HFF-Myc (cell line): ENCODE measurements at regions not wholly inside any gene's neighbourhood (a gene's known extent, or its start where the extent isn't known, plus 50 kb on each side); places are given as distances from the start of the nearest gene placed in this dataset.
A peak's percentile ranks its signal among the peaks of the same experiment; 100 is the strongest.

Source experiments
- DNase-seq: peaks from one replicate; pipeline ENCODE4 v3.0.0-alpha.2; 2011; ENCODE audit warnings: low read depth; ENCODE audit errors: extremely low read depth
- H3K4me3 ChIP-seq: replicated peaks from 2 replicates; pipeline ENCODE4 v1.5.1; 2011; ENCODE audit warnings: low read depth, mild to moderate bottlenecking, control low read depth, low read length
- CTCF ChIP-seq: IDR thresholded peaks from 2 replicates; pipeline ENCODE4 v1.5.1; 2012; ENCODE audit warnings: mild to moderate bottlenecking, low read depth, low read length, control low read depth; ENCODE audit errors: missing control alignments

GRCh38 chr17:5706577-5707210 is 122.4 kb upstream of the NLRP1 start:
- TF ChIP-seq CTCF: peak; percentile 87
- peak; percentile 29 for DNase-seq
- H3K4me3 ChIP-seq: no peak overlapping the region

- H3K4me3 ChIP-seq: no peak overlapping the region
- no peak for DNase-seq
- TF ChIP-seq CTCF: no peak
Measured at GRCh38 chr17:5707482-5707881, 123.2 kb upstream of the NLRP1 start.

GRCh38 chr17:5708344-5708743 is 124.0 kb upstream of the NLRP1 start:
- TF ChIP-seq CTCF: no peak
- H3K4me3 ChIP-seq: no peak overlapping the region

GRCh38 chr17:5711344-5711743 is 127.0 kb upstream of the NLRP1 start:
- no peak for DNase-seq
- TF ChIP-seq CTCF: no peak
- H3K4me3 ChIP-seq: no peak overlapping the region

More at GRCh38 chr17:5708344-5708743, 124.0 kb upstream of the NLRP1 start:
- DNase-seq: no peak

- DNase-seq: no peak
- H3K4me3 ChIP-seq: no peak overlapping the region
- no peak for TF ChIP-seq CTCF
Measured at GRCh38 chr17:5714993-5715392, 130.7 kb upstream of the NLRP1 start.

- H3K4me3 ChIP-seq: no peak overlapping the region
- DNase-seq: no peak
- TF ChIP-seq CTCF: no peak
Measured at GRCh38 chr17:5715478-5715877, 131.2 kb upstream of the NLRP1 start.

- no peak for DNase-seq
- TF ChIP-seq CTCF: no peak
- no peak overlapping the region for H3K4me3 ChIP-seq
Measured at GRCh38 chr17:5718726-5719125, 134.4 kb upstream of the NLRP1 start.
